ENCODE measurements at regions not wholly inside any gene's neighbourhood (a gene's known extent, or its start where the extent isn't known, plus 50 kb on each side); places are given as distances from the start of the nearest gene placed in this dataset.

- no peaks in the 10 kb centered on the region for H3K79me1 ChIP-seq (ENCODE audit: low read depth, low read length)
- DNase-seq (ENCODE audit: low read depth in 1 of 2, low spot score in 2 of 2) (no peak), FAIRE-seq (no peak)
- H3K4me2 ChIP-seq (ENCODE audit: insufficient read depth in 1 of 2, low read depth in 2 of 2, low read length in 2 of 2), result no peak overlapping the region
- H2BK12ac ChIP-seq (ENCODE audit: low read depth, low read length), result no peak overlapping the region
- H3K4me3 ChIP-seq (ENCODE audit: extremely low read depth in 1 of 4, insufficient read depth in 2 of 4, low read depth in 3 of 4, low read length in 4 of 4), result no peak overlapping the region
- peak overlapping the region; percentile 10; the same call in 1 of the 2 replicates for H2BK15ac ChIP-seq (ENCODE audit: low read length)
- no peaks in the 10 kb centered on the region for H3K79me2 ChIP-seq (ENCODE audit: control insufficient read depth in 1 of 2, insufficient read depth in 2 of 2, low read length in 2 of 2)
- H3K9me3 ChIP-seq (ENCODE audit: insufficient read depth in 2 of 2, low read depth in 1 of 2, low read length in 1 of 2), result no peaks in the 10 kb centered on the region
- no peak overlapping the region for H2AK5ac ChIP-seq (ENCODE audit: low read depth, low read length)
- no peak overlapping the region for H2AFZ ChIP-seq (ENCODE audit: low read length)
- H4K20me1 ChIP-seq (replicated peaks in 1 of 2; ENCODE audit: control insufficient read depth in 1 of 2, insufficient read depth in 2 of 2, low read length in 2 of 2), result no peaks in the 10 kb centered on the region
- no peak overlapping the region for H3K27ac ChIP-seq (ENCODE audit: low read depth, low read length)
- H3K9ac ChIP-seq (replicated peaks in 1 of 4; ENCODE audit: extremely low read depth in 1 of 4, low read depth in 3 of 4, low read length in 3 of 4), result no peak overlapping the region
- ChIA-PET POLR2A (ENCODE audit: partially characterized antibody) (interaction anchor here (0.9 to 1.3 kb wide), 2 partner anchors 15 to 340 kb away, joined by 3 read pairs; no protein-coding TSS in a partner anchor), CTCF (ENCODE audit: partially characterized antibody) (interaction anchor here (0.6 to 3.1 kb wide), 13 partner anchors 12 to 951 kb away, joined by 3 to 13 read pairs (median 3); no protein-coding TSS in a partner anchor)
- H4K91ac ChIP-seq (replicated peaks; ENCODE audit: insufficient read length, low read length), result no peak overlapping the region
- no peak overlapping the region for H2BK5ac ChIP-seq (ENCODE audit: low read depth, low read length)
- peaks cover 0 to 13% (median 5%) of the 10 kb centered on the region in 4 experiments; a peak in 4 of 7 replicates for H3K27me3 ChIP-seq (replicated peaks in 1 of 4; ENCODE audit: control insufficient read depth in 3 of 4, extremely low read depth in 1 of 4, insufficient read depth in 3 of 4, low read length in 3 of 4)
- no peak overlapping the region for H3K23ac ChIP-seq (ENCODE audit: insufficient read length)
- H3K14ac ChIP-seq (ENCODE audit: insufficient read length), result no peak overlapping the region
- no peak overlapping the region for H3K56ac ChIP-seq (replicated peaks; ENCODE audit: insufficient read length, low read depth, low read length)
- no peak overlapping the region for H2BK120ac ChIP-seq (replicated peaks; ENCODE audit: low read depth, low read length)
- H3K4me1 ChIP-seq (replicated peaks in 1 of 4; ENCODE audit: control insufficient read depth in 3 of 4, insufficient read depth in 4 of 4, low read length in 3 of 4), result peaks cover 0 to 13% (median 9%) of the 10 kb centered on the region in 4 experiments; a peak in 6 of 7 replicates
- peaks cover 3% of the 10 kb centered on the region; the same call in 1 of the 2 replicates for H3K23me2 ChIP-seq (ENCODE audit: low read depth, low read length)
- no peak overlapping the region for H4K5ac ChIP-seq (ENCODE audit: insufficient read length, low read depth, low read length)
- H3K4ac ChIP-seq (replicated peaks; ENCODE audit: insufficient read length, low read depth, low read length), result no peak overlapping the region
- H3K18ac ChIP-seq (ENCODE audit: extremely low read depth, low read length), result no peak overlapping the region
- no peaks in the 10 kb centered on the region for H3K36me3 ChIP-seq (ENCODE audit: control insufficient read depth in 2 of 4, insufficient read depth in 4 of 4, low read length in 3 of 4)
- WGBS, 2 experiments (ENCODE audit: extremely low coverage in 1 of 2, insufficient coverage in 1 of 2, insufficient read length in 1 of 2, insufficient replicate concordance in 2 of 2, low coverage in 1 of 2, low lambda C conversion rate in 2 of 2, missing lambda C conversion rate in 1 of 2), result 85% methylated on average over 6 of the region's 6 CpGs; no CpG with 5 or more reads in 1 of the 2 experiments
- H2BK20ac ChIP-seq (ENCODE audit: low read length), result no peak overlapping the region
- no peak overlapping the region for H4K8ac ChIP-seq (ENCODE audit: extremely low read depth, insufficient read depth, low read length)
- TF ChIP-seq POLR2A (IDR thresholded peaks at IDR 0.05; ENCODE audit: control extremely low read depth in 1 of 2, low read depth in 2 of 2, low read length in 2 of 2), result no peak
- TF ChIP-seq TEAD4 (IDR thresholded peaks at IDR 0.05; ENCODE audit: low read depth, low read length), result no peak
Observed at GRCh38 chr13:27001705-27002104, 169.9 kb downstream of the USP12 start.

All from H1 (cell line).